HG03045 (cell line): ENCODE measurements at regions not wholly inside any gene's neighbourhood (a gene's known extent, or its start where the extent isn't known, plus 50 kb on each side); places are given as distances from the start of the nearest gene placed in this dataset.

Experiments used
- ATAC-seq: cut with Tn5 transposase; IDR thresholded peaks from one replicate; pipeline ENCODE4 v1.9.1; 2021; ENCODE audit warnings: mild to moderate bottlenecking, moderate library complexity; ENCODE audit not compliant: unreplicated experiment

DNA sequence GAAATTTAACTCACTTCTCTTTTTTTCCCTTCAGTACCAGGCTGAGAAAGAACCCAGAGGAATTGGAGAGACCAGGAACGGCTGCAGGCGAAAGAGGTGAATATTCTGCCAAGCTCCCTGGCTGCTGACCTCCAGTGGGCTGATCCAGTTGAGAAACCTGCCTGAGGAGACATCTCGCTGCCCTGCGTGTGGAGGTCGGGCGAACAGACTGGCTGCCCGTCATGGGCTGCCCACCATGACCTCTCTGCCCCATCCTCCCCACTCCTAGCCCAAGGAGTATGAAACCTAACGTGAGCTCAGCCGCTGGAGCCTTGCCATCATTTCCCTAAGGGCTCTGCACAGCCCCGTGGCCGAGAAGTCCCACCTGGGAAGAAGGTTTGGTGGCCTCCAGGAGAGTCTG, 148.8 kb upstream of the SALL3 start:
- no peak for ATAC-seq

DNA sequence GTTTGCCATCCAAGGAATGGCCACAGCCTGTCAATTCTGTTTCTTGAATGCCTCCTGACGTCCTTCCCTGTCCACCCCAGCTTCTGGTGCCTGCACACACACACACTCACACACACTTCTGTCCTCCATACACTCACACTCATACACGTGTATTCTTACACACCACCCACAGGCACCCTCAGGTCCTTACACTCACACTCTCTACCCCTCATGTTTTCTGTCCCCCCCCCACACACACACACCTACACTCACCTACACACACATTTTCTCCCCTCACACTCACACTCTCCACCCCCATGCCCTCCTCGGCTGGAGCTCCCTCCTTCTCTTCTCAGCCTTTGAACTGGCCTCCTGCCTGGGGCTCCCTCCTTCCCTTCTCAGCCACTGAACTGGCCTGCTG, 148.0 kb upstream of the SALL3 start:
- no peak for ATAC-seq

DNA sequence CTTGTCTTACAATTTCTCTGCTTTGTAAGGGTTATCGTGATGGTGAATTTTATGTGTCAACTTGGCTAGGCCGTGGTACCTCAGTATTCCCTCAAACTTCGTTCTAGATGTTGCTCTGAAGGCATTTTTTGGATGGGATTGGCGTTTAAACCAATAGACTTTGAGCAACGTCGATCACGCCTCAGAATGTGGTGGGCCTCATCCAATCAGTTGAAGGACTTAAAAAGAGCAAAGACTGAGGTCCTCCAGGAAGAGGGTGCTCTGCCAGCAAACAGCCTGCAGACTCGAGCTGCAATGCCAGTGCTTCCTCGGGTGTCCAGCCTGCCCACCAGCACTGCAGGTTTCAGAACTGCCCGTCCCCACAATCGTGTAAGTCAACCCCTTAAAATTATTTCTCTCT, 145.8 kb upstream of the SALL3 start:
- no peak for ATAC-seq

DNA sequence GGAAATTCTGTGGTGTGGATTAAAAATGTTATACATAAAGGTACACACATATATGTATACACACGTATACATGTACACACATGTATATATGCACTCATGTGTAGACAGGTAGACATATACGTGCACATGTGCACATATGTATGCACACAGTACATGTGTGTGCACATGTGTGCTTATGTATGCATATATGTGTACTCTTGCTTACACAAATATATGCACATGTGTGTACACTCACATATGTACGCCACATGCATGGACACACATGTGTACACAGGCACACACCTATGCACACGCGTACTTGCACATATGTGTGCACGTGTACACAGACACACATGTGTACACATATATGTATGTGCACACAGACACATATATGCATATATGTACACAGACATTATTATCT, 142.8 kb upstream of the SALL3 start:
- no peak for ATAC-seq

DNA sequence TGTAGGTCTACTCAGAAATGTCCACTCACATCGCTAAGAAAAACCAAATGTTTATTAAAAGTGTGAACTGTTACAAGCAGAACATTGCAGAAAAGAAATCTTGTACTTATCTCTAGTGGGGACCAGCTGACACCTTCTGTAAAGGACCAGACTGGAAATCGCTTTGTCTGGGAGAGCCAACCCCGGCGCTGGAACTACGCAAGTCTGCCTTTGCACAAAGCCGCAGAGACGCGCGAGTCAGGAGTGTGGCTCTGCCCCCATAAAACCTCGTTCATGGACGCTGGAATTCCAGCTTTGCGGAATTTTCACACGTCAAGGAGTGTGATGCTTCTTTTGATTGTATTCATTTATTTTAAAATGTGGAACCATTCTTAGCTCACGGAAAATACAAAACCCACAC, 141.9 kb upstream of the SALL3 start:
- no peak for ATAC-seq

DNA sequence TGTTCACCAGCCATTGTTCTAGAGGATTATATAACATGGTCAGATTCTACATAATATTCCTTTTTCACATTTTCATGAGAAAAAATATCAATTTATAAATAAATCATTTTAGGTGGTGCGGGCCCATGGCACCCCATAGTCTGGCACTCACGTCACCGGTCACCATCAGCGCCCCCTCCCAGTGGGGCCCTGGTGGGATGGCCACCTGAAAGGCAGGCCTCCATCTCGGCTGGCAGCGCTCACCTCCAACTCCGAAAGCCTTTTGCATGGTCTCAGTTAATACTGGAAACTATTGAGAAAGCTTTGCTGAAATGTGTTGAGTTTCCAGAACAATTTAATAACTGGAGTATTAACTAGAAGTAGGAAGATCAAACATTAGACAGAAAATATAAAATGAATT, 141.4 kb upstream of the SALL3 start:
- no peak for ATAC-seq

DNA sequence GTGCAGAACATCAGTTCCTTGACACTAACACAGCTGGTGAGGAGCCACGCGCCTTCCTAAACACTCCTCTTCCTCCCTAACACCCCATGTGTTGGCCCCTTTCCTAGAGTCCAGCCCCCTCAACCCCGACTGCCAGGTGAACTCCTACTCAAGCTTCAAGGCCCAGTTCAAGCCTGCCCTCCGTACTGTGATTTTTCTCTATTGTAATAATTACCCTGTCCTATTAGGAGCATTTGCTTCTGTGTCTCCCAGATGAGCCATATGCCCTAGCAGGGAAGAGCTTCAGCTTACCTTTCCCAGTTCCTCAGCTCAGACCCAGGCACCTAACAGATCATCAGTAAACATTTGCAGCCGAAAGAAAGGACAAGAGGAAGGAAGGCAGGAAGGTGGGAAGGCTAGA, 130.6 kb upstream of the SALL3 start:
- no peak for ATAC-seq

DNA sequence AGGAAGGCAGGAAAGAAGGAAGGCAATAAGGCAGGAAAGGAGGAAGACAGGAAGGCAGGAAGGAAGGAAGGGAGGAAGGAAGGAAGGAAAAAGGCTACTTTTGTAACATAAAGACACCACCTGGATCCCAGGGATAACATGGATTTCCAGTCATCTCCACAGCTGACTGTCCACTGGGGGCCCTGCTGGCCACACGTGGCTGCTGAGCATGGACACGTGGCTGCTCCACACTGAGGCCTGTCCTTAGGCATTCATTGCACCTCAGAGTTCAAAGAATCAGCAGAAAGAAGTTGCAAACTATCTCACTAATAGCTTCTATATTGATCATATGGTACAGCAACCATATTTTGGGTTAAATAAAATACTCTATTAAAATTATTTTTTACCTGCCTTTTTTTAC, 130.2 kb upstream of the SALL3 start:
- ATAC-seq, result no peak

DNA sequence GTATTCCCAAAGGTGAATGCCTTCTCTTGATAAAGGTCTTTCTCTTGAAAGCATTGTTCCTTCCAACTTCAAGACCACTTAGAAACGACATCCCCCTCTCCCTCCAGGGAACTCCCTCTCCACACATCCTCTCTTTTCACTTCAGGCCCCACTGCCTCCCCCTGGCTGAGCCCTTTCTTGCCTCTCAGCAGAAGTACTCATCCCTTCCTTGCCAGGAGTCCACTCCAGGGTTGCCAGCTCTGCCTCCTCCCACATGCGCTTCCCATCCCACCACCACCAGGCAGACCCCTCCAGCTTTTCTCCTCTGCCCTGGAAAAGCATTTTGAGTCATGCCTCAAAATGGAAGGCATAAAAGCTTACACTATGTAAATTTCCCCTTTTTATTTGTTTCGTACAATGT, 126.3 kb upstream of the SALL3 start:
- no peak for ATAC-seq

DNA sequence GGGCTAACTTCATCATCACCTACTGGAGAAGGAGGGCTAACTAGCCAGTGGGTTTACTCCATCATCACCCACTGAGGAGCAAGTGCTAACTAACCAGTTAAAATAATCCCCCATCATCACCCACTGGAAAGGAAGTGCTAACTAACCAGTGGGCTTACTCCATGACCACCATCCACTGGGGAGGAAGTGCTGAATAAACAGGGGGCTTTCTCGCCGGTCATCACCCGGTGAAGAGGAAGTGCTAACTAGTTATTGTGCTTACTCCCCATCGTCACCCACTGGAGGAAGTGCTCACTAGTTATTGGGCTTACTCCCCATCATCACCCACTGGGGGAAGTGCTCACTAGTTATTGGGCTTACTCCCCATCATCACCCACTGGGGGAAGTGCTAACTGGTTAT, 124.4 kb upstream of the SALL3 start:
- no peak for ATAC-seq

DNA sequence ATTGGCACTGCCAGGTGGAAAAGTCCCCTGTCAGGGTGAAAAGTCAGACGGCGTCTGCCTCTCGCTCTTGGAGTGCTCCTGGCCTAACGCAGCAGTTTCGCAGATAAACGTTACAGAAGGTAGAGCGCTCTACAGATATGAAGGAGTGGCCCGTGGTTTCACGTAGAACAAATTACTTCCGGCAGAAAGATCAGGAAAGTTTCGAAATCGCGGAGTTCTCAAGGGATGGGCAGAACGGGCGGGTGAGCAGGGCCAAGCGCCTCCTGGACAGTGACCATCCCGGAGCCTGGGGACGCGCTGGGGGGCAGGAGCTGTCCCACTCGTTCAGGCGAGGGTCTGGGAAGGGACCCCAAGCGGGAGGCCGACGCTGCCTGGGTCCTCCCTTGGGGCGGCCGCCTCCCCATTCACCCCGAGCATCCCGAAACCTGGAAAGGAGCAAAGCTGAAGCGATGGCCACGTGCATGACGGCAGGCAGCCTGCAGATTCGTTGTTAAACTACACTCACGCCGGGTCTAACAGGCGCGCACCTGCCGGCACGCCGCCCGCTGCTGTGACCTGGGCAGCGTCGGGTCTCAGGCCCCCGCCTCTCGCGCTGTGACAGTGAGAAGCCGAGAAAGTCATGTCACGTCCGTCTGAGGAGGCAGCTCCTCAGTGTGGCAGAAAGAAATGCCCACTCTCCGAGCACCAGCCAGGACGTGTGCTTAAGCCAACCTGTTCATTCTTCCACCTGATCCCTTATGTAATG, 122.9 kb upstream of the SALL3 start:
- no peak for ATAC-seq

DNA sequence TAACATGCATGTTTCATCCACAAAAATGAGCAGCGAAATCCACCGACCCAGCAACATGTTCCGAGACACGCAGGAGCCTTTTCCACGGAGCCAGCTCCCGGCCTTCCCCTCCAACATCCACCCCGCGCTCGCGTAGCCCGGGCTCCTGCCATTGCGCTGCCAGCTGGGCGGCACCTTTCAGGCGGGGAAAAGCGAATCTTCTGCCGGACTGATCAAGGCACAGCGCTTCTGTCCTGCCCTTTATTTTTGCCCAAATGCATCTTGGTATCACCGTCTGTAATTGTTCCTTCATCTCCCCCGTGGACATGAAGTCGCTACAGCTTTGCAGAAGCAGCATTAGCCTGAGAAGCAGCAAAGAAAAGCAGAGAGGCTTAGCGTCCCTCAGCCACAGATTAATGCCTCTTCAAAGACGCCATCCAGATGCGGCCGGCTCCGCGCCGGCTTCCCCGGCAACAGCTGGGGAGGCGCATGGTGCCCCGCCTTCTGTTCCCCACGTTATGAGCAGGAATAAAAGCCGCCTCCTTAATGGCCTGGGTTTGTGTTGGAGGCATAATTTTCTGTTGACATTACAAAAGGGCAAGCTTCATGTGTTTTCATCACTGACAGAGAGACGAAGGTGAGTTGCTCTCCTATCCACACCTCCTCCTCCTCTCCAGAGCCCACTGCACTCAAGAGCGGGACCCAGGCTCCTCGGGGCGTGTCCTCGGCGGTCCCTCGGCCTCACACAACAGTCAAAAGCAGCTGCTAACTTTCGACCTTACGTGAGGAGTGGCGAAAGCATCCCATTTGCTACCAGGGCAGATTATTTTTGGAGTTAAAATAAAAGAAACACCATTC, 122.1 kb upstream of the SALL3 start:
- ATAC-seq, result no peak

DNA sequence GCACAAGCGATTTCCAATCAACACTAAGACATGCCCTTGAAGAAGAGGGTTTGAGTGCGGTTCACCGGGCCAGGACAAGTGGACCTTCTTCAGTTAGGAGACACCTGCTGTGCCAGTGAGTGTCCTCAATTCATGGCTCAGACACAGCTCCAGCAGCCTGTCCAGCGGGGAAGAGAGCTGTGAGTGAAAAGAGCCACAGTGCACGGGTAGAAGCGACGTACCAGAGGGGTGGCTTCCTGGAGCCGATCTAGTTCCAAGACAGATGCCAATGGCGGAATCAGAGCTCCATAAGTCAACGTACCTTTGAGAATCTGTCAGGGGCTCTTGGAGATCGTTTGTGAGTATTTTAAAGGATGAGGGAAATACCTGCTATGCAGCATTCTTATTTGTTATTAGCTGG, 119.9 kb upstream of the SALL3 start:
- no peak for ATAC-seq

DNA sequence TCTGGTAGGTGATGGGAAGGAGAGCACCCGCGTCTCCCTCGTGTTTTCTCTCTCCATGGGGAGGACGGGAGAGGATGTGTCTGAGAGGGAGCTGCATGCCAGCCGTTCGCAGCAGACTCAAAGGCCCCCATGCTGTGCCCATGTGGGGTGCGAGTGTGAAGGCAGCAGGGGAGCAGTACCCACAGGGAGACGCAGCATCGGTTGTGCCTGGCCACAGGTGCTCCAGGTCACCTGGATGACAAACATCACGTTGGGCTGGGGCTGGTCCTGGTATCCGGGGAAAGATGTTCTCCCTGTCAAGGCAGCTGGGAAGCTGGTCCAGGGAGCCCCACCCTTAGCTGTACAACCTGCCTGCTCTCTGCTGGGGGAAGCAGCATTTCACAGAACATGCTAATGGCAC, 119.5 kb upstream of the SALL3 start:
- ATAC-seq, result no peak

DNA sequence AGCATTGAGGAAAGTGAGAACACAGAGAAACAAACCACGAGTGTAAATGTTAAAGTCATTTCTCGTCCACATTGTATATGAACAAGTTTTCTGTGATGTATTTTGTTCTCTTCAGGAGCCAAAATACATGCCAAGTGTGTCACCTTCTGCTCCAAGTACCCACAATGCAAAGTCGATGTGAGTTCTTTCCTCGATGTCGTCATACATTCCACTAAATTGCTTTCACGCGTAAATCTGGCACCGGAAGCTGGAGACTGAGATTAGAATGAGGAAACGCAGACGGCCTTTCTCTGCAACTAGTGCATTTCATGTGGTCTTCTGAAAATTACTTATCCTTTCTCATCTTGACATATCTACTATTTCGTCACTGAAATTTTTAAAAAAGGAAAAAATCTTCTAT, 118.5 kb upstream of the SALL3 start:
- ATAC-seq, result no peak

DNA sequence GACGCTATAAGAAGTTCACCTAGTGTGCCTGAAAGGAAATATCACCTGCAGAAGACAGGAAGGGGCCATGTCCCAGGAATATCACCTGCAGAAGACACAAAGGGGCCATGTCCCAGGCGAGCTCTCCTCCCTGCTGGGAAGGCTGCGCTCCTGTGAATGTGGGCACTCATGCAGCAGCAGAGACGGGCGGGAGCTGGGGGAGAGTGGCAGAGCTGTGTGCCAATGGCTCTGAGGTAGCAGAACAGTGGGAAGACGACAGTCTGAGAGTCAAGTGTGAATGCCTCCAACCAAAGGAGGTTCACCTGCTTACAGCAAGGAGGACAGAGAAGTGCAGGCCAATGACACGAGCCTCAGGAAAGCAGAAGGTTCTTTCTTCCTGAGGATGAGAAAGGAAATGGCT, 117.9 kb upstream of the SALL3 start:
- no peak for ATAC-seq

DNA sequence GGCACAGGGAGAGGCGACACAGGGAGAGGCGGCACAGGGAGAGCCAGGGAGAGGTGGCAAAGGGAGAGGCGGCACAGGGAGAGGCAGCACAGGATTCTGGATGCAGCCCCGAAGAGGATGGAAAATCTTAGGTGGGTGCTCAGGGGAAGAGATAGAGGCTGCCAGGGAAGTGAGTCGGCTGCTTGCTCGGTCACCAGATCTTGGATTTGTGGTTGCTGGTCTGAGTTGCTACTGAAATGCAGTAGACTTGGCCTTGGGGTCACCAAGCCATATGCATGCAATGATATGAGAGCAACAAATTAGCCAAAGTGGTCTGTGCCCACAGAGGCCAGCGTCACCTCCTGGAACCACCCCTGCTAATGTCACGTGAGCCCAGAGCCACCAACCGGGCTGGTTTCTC, 117.2 kb upstream of the SALL3 start:
- no peak for ATAC-seq

DNA sequence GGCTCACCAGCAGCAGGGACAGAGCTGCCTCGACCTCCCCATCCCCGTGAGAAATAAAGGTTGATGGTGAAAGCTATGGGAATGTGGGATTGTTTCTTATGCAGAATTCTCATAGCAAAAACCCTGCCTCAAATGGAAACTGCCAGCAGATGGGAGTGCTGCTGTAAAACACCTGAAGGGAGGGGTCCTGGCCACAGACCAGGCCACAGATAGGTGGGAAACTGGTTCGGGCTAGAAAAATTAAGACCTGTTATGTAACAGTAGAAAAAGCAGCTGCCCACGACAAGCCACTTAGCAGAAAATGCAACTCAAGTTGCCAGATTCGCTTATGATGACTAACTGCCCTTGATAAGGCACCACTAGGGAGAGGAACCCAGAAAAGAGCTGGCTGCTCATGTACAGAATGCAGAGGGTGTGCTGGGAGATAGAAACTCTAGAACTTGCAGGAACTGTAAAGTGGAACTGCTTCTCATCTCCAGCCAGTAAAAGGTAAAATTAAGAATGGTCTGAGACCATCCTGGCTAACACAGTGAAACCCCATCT, 114.5 kb upstream of the SALL3 start:
- ATAC-seq, result no peak

DNA sequence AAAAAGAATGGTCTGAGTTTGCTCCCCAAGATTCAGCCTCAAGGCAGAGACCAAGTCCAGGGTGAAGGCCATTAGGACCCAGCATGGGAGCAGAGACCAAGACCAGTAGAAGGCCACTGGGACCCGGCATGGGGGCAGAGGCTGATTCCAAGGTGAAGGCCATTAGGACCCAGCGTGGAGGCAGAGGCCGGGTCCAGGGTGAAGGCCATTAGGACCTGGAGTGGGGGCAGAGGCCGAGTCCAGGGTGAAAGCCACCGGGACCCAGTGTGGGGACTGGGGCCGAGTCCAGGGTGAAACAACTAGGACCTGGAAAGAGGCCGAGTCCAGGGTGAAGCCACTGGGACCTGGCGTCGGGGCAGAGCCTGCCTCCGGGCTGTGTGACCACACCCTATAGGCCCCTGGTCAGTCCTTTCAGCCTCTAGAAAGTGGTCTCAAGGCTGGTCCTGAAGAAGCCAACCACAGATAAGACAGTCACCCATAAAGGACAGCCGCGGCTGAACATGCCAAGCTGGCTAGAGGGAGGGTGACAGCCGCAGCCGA, 113.8 kb upstream of the SALL3 start:
- no peak for ATAC-seq

DNA sequence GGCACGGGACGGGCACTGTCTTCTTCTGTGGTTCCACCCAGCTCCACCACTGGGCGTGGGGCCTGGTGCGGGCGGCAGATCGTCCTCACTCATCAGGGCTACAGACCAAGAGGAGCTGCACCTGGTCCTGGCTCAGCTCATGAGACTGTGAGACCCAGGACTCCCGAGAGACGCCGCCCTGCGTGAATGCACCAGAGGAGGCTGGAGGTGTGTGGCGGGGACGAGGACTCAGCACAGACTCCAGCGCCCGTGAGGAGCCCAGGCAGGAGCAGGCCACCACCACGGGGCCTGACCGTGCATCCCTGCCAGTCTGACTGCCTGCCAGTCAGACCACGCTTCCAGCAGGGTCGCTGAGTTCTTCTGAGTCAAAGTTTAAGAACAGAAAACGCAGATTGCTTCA, 112.5 kb upstream of the SALL3 start:
- ATAC-seq, result no peak

DNA sequence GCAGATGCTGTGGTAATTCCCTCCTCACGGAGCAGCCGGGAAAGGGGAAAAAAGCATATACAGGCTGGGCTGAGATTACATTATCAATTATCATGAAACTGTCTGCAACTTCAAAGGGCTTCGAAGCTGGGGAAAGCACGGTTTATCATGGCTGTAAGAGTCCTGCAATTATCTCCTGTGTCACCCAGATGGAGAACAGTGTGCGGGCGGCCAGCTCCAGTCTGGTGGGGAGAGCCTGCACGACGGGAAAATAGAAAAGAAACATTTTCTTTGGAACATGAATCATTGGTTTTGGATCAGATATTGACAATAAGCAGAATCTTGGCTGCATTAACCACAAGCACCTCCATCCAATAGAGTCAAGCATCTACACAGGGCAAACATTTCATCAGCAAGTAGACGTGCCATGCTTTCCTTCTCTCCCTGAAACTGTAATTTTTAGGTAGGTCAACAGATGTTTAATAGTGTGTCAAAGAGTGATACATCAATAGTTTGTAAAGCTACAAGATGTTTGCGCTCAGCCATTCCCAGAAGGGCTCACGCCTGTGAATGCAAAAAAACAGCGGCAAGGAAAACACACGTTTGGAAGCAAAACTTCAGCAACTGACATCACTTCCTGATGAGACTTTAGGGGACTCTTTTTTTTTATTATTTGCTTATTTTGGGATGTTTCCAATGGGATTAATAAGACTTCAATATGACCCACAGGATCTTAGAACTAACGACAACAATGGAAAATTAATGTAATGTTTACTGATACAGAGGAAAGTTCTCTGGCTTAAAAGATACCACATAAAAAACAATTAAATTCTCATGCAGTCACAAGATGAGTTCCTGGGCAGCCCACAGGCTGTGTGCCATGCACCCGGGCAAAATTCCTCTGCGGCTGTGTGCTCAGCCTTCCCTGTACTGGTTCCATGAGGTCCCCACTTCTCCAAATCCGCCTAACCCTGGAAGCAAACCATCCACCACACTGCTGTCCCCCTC, 111.0 kb upstream of the SALL3 start:
- no peak for ATAC-seq
